Ovary (tissue), 7 donors: ENCODE measurements at regions not wholly inside any gene's neighbourhood (a gene's known extent, or its start where the extent isn't known, plus 50 kb on each side); places are given as distances from the start of the nearest gene placed in this dataset.

Source experiments
- DNase-seq, 5 donors: peaks; one replicate each; pipeline ENCODE4 v3.0.0-alpha.2; 2019 to 2020
- H3K27ac ChIP-seq, 2 donors: fragments of 200-600 bp; one replicate each; pipeline versions ENCODE4 v1.5.1 to v1.8.0; 2019 to 2022
- H3K27me3 ChIP-seq: fragments of 200-600 bp; one replicate; pipeline ENCODE4 v1.8.0; 2022
- H3K36me3 ChIP-seq: fragments of 200-600 bp; sonication (generic); one replicate; pipeline ENCODE4 v1.5.1; 2019
- H3K4me1 ChIP-seq: one replicate; pipeline ENCODE4 v1.8.1; 2013; ENCODE audit warnings: mild to moderate bottlenecking, moderate library complexity; ENCODE audit not compliant: insufficient read depth
- H3K4me3 ChIP-seq: fragments of 200-600 bp; sonication (generic); one replicate; pipeline ENCODE4 v1.5.1; 2017
- H3K9me3 ChIP-seq, 2 donors: fragments of 200-600 bp in 1 of 2; sonication (generic) in 1 of 2; one replicate each; pipeline versions ENCODE4 v1.5.1 to v1.8.1; 2013 to 2019; ENCODE audit warnings: mild to moderate bottlenecking in 1 of 2, moderate library complexity in 1 of 2
- CTCF ChIP-seq, 3 donors: fragments of 450-650 bp in 2 of 3; fragments of 200-600 bp in 1 of 3; IDR thresholded peaks; one replicate each; pipeline versions ENCODE4 v1.5.1 to v1.8.0; 2016 to 2022; ENCODE audit warnings: antibody characterized with exemption in 3 of 3, mild to moderate bottlenecking in 1 of 3
- EP300 ChIP-seq: sonication (generic); formaldehyde crosslinking; IDR thresholded peaks from one replicate; pipeline ENCODE4 v1.6.1; 2017; ENCODE audit warnings: antibody characterized with exemption
- POLR2A ChIP-seq: fragments of 450-650 bp; IDR thresholded peaks from one replicate; pipeline ENCODE4 v1.6.1; 2017; ENCODE audit warnings: antibody characterized with exemption, mild to moderate bottlenecking, moderate library complexity
- WGBS, 3 donors: extraction: QIAGEN DNeasy Blood & Tissue Kit in 1 of 3; methylation state at CpG; one replicate each; pipeline versions ENCODE4 v1.1.5 to v1.1.7; 2013 to 2017; 5-methylcytosine and 5-hydroxymethylcytosine counted together
- intact Hi-C, 4 donors: fragments of 100-400 bp; cut with DNase I; formaldehyde crosslinking; loops; one replicate each; pipeline versions ENCODE4 v1.11.0 to v1.15.1; 2022 to 2023
- donor health status: DM: no; HTN: no; CAD: no; lungs with moderate emphysema.
- donor health status: DM: no; HTN: no; CAD: no.
- donor health status: Bipolar disorder and iron deficiency.
- donor health status: DM: no; HTN: no; CAD: no.
- donor health status: DM: yes; HTN: yes; CAD: no.

GRCh38 chr3:83816653-83817052, 1142.1 kb upstream of the CADM2 start:
- Histone ChIP-seq H3K27me3 (no peaks in the 10 kb centered on the region), H3K9me3 (no peaks in the 10 kb centered on the region), H3K27ac (no peak overlapping the region), H3K4me3 (no peak overlapping the region), H3K36me3 (no peaks in the 10 kb centered on the region), H3K4me1 (no peaks in the 10 kb centered on the region)
- WGBS, 3 donors = 84 to 93% (median 88%) methylated on average over 1 of the region's 1 CpG
- TF ChIP-seq POLR2A = no peak
- TF ChIP-seq CTCF (IDR thresholded peaks at IDR 0.05) = no peak
- no peak for TF ChIP-seq EP300
- intact Hi-C loops = no loop called here
- DNase-seq = no peak

- WGBS, 3 donors = 75 to 87% (median 82%) methylated on average over 8 of the region's 8 CpGs
- H3K9me3 ChIP-seq = no peaks in the 10 kb centered on the region
Measured at GRCh38 chr3:83821506-83821905, 1137.3 kb upstream of the CADM2 start.

GRCh38 chr3:83823095-83823494, 1135.7 kb upstream of the CADM2 start:
- intact Hi-C loops = no loop called here
- no peak for DNase-seq
- Histone ChIP-seq H3K4me3 (no peak overlapping the region), H3K36me3 (no peaks in the 10 kb centered on the region), H3K27ac (no peak overlapping the region), H3K27me3 (no peaks in the 10 kb centered on the region), H3K9me3 (no peaks in the 10 kb centered on the region), H3K4me1 (no peaks in the 10 kb centered on the region)
- TF ChIP-seq POLR2A = no peak
- TF ChIP-seq EP300 = no peak
- no peak for TF ChIP-seq CTCF (IDR thresholded peaks at IDR 0.05)
- WGBS, 3 donors = 38 to 53% (median 40%) methylated on average over 1 of the region's 1 CpG

More at GRCh38 chr3:83821506-83821905, 1137.3 kb upstream of the CADM2 start:
- no peak overlapping the region for H3K4me3 ChIP-seq
- no peak overlapping the region for H3K27ac ChIP-seq
- no peaks in the 10 kb centered on the region for H3K4me1 ChIP-seq
- TF ChIP-seq CTCF (IDR thresholded peaks at IDR 0.05) (no peak), EP300 (no peak), POLR2A (no peak)
- no peaks in the 10 kb centered on the region for H3K36me3 ChIP-seq
- intact Hi-C loops = no loop called here
- no peak for DNase-seq
- no peaks in the 10 kb centered on the region for H3K27me3 ChIP-seq

GRCh38 chr3:83835040-83835439, 1123.7 kb upstream of the CADM2 start:
- 94 to 95% (median 94%) methylated on average over 4 of the region's 4 CpGs for WGBS, 3 donors
- no peak for TF ChIP-seq EP300
- no peak for TF ChIP-seq CTCF (IDR thresholded peaks at IDR 0.05)
- TF ChIP-seq POLR2A = no peak
- H3K4me1 ChIP-seq = no peaks in the 10 kb centered on the region
- H3K27ac ChIP-seq = no peak overlapping the region
- H3K9me3 ChIP-seq = no peaks in the 10 kb centered on the region
- no peak for DNase-seq
- no peak overlapping the region for H3K4me3 ChIP-seq
- no peaks in the 10 kb centered on the region for H3K36me3 ChIP-seq
- intact Hi-C loops = no loop called here
- peaks cover 2% of the 10 kb centered on the region for H3K27me3 ChIP-seq

GRCh38 chr3:83842511-83842910, 1116.3 kb upstream of the CADM2 start:
- intact Hi-C loops = no loop called here
- TF ChIP-seq POLR2A = no peak
- H3K4me1 ChIP-seq = no peaks in the 10 kb centered on the region
- no peaks in the 10 kb centered on the region for H3K9me3 ChIP-seq
- no peaks in the 10 kb centered on the region for H3K36me3 ChIP-seq
- H3K27ac ChIP-seq = no peak overlapping the region
- WGBS, 3 donors = 43 to 52% (median 43%) methylated on average over 1 of the region's 1 CpG
- H3K27me3 ChIP-seq = no peaks in the 10 kb centered on the region
- H3K4me3 ChIP-seq = no peak overlapping the region
- DNase-seq = no peak
